GM23338 (cell line): ENCODE measurements at regions not wholly inside any gene's neighbourhood (a gene's known extent, or its start where the extent isn't known, plus 50 kb on each side); places are given as distances from the start of the nearest gene placed in this dataset.
A peak's percentile ranks its signal among the peaks of the same experiment; 100 is the strongest.

Source experiments
- ATAC-seq: fragments of 200-7000 bp; cut with Tn5 transposase; 3 replicates; pipeline ENCODE4 v1.9.1; 2020
- DNase-seq: peaks from one replicate; pipeline ENCODE4 v3.0.0-alpha.2; 2015; ENCODE audit warnings: low spot score
- H2AFZ ChIP-seq: fragments of 200-600 bp; sonication (generic); 2 replicates; pipeline ENCODE4 v1.8.0; 2016; ENCODE audit warnings: antibody characterized with exemption, mild to moderate bottlenecking, moderate library complexity
- H3F3A ChIP-seq: fragments of 200-600 bp; sonication (generic); replicated peaks from 2 replicates; pipeline ENCODE4 v1.8.0; 2017; ENCODE audit warnings: antibody characterized with exemption, mixed run types, low read depth
- H3K27ac ChIP-seq: fragments of 200-600 bp; sonication (generic); 2 replicates; pipeline ENCODE4 v1.6.1; 2016; ENCODE audit warnings: low read depth
- H3K27me3 ChIP-seq: fragments of 200-600 bp; sonication (generic); 2 replicates; pipeline ENCODE4 v1.8.0; 2016; ENCODE audit warnings: mild to moderate bottlenecking, mixed run types, moderate library complexity; ENCODE audit not compliant: insufficient read depth
- H3K36me3 ChIP-seq: fragments of 200-600 bp; sonication (generic); 2 replicates; pipeline ENCODE4 v1.8.0; 2016; ENCODE audit warnings: mild to moderate bottlenecking; ENCODE audit not compliant: insufficient read depth
- H3K4me1 ChIP-seq: fragments of 200-600 bp; sonication (generic); 2 replicates; pipeline ENCODE4 v1.8.0; 2016; ENCODE audit warnings: mild to moderate bottlenecking, moderate library complexity; ENCODE audit not compliant: insufficient read depth
- H3K4me2 ChIP-seq: fragments of 200-600 bp; sonication (generic); 2 replicates; pipeline ENCODE4 v1.7.1; 2017; ENCODE audit warnings: mixed run types
- H3K4me3 ChIP-seq: fragments of 200-600 bp; sonication (generic); 2 replicates; pipeline ENCODE4 v1.6.1; 2016; ENCODE audit warnings: mixed run types
- H3K79me2 ChIP-seq: fragments of 200-600 bp; sonication (generic); replicated peaks from 2 replicates; pipeline ENCODE4 v1.8.0; 2017; ENCODE audit warnings: mild to moderate bottlenecking; ENCODE audit not compliant: insufficient read depth
- H3K9me2 ChIP-seq: fragments of 200-600 bp; sonication (generic); 2 replicates; pipeline ENCODE4 v1.8.0; 2017; ENCODE audit not compliant: insufficient read depth
- H4K20me1 ChIP-seq: fragments of 200-600 bp; sonication (generic); replicated peaks from 2 replicates; pipeline ENCODE4 v1.8.0; 2017; ENCODE audit warnings: mild to moderate bottlenecking; ENCODE audit not compliant: insufficient read depth
- H3K27ac Mint-ChIP-seq: 2 replicates; pipeline ENCODE4 v1.8.0; 2020; ENCODE audit warnings: inconsistent platforms, mild to moderate bottlenecking, moderate library complexity, mixed read lengths
- H3K27me3 Mint-ChIP-seq: 3 replicates; pipeline ENCODE4 v1.8.0; 2022; ENCODE audit warnings: low read depth, mild to moderate bottlenecking, moderate library complexity, mixed read lengths, inconsistent platforms; ENCODE audit not compliant: insufficient read depth, poor library complexity
- H3K36me3 Mint-ChIP-seq: 3 replicates; pipeline ENCODE4 v1.8.0; 2021; ENCODE audit warnings: low read depth, mild to moderate bottlenecking, inconsistent platforms, moderate library complexity, mixed read lengths
- H3K4me1 Mint-ChIP-seq: 3 replicates; pipeline ENCODE4 v1.8.0; 2020; ENCODE audit warnings: mild to moderate bottlenecking, inconsistent platforms, mixed read lengths
- H3K4me3 Mint-ChIP-seq: 3 replicates; pipeline ENCODE4 v1.8.0; 2021; ENCODE audit warnings: moderate library complexity, mild to moderate bottlenecking, inconsistent platforms, mixed read lengths
- H3K9me3 Mint-ChIP-seq: 3 replicates; pipeline ENCODE4 v1.8.0; 2020; ENCODE audit warnings: moderate library complexity, mild to moderate bottlenecking, inconsistent platforms, mixed read lengths
- CREB1 ChIP-seq: fragments of 250-450 bp; sonication (Bioruptor Pico); IDR thresholded peaks from 2 replicates; pipeline ENCODE4 v1.5.0; 2020; ENCODE audit warnings: low read depth, mild to moderate bottlenecking, moderate library complexity
- CTCF ChIP-seq, 2 experiments: fragments of 200-600 bp in 1 of 2; sonication (generic) in 1 of 2; conservative IDR thresholded peaks; 2 replicates each; pipeline versions ENCODE4 v1.5.1 to v1.6.1; 2016 to 2017; ENCODE audit warnings: antibody characterized with exemption in 2 of 2, low read depth in 2 of 2, mild to moderate bottlenecking in 2 of 2, moderate library complexity in 1 of 2
- ETS1 ChIP-seq: IDR thresholded peaks from 2 replicates; pipeline ENCODE4 v1.6.1; 2016; ENCODE audit warnings: antibody characterized with exemption
- EZH2 ChIP-seq: fragments of 200-600 bp; sonication (generic); IDR thresholded peaks from one replicate; pipeline ENCODE4 v1.8.0; 2017; ENCODE audit warnings: antibody characterized with exemption, mild to moderate bottlenecking, low read depth; ENCODE audit not compliant: unreplicated experiment
- EZH2phosphoT487 ChIP-seq: fragments of 200-600 bp; sonication (generic); IDR thresholded peaks from one replicate; pipeline ENCODE4 v1.8.1; 2018; ENCODE audit warnings: antibody characterized with exemption; ENCODE audit not compliant: unreplicated experiment
- JUNB ChIP-seq: IDR thresholded peaks from one replicate; pipeline ENCODE4 v1.6.1; 2016; ENCODE audit warnings: antibody characterized with exemption; ENCODE audit not compliant: unreplicated experiment
- NANOG ChIP-seq: IDR thresholded peaks from 2 replicates; pipeline ENCODE4 v1.6.1; 2016; ENCODE audit warnings: antibody characterized with exemption, borderline replicate concordance
- POLR2AphosphoS5 ChIP-seq: IDR thresholded peaks from 2 replicates; pipeline ENCODE4 v1.6.1; 2016; ENCODE audit warnings: antibody characterized with exemption, low read depth
- REST ChIP-seq: IDR thresholded peaks from one replicate; pipeline ENCODE4 v1.6.1; 2018; ENCODE audit warnings: antibody characterized with exemption; ENCODE audit not compliant: unreplicated experiment
- STAT1 ChIP-seq: IDR thresholded peaks from one replicate; pipeline ENCODE4 v1.6.1; 2016; ENCODE audit warnings: antibody characterized with exemption; ENCODE audit not compliant: unreplicated experiment
- ZNF114 ChIP-seq: fragments of 250-450 bp; sonication (Bioruptor Pico); IDR thresholded peaks from 2 replicates; pipeline ENCODE4 v1.5.0; 2020; ENCODE audit warnings: mild to moderate bottlenecking, moderate library complexity
- ZNF331 ChIP-seq: fragments of 250-450 bp; sonication (Bioruptor Pico); IDR thresholded peaks from 2 replicates; pipeline ENCODE4 v1.5.0; 2020; ENCODE audit warnings: low read depth, mild to moderate bottlenecking, moderate library complexity
- ZNF462 ChIP-seq: fragments of 250-450 bp; sonication (Bioruptor Pico); IDR thresholded peaks from 2 replicates; pipeline ENCODE4 v1.5.0; 2020; ENCODE audit warnings: mild to moderate bottlenecking, moderate library complexity

- Histone ChIP-seq H3K36me3 (no peaks in the 10 kb centered on the region), H2AFZ (peak overlapping the region; percentile 50; the same call in 1 of the 2 replicates), H3K27ac (no peak overlapping the region), H3K9me2 (no peaks in the 10 kb centered on the region), H3K4me2 (no peak overlapping the region), H3K27me3 (no peaks in the 10 kb centered on the region), H3K4me3 (no peak overlapping the region), H3F3A (no peaks in the 10 kb centered on the region), H4K20me1 (no peaks in the 10 kb centered on the region), H3K4me1 (no peaks in the 10 kb centered on the region), H3K79me2 (no peaks in the 10 kb centered on the region)
- Mint-ChIP-seq H3K27me3 (no peaks in the 10 kb centered on the region), H3K27ac (no peak overlapping the region), H3K4me1 (peaks cover 3% of the 10 kb centered on the region; the same call in 1 of the 3 replicates), H3K4me3 (no peak overlapping the region), H3K36me3 (no peaks in the 10 kb centered on the region), H3K9me3 (no peaks in the 10 kb centered on the region)
- no peak for DNase-seq
- no peak for ATAC-seq
- TF ChIP-seq ZNF331 (no peak), EZH2phosphoT487 (no peak), ZNF462 (no peak), ZNF114 (no peak), REST (no peak), CREB1 (CRISPR knock-in tag) (no peak), ETS1 (no peak), POLR2AphosphoS5 (no peak), EZH2 (no peak), STAT1 (no peak), JUNB (no peak), NANOG (no peak), CTCF (conservative IDR thresholded peaks at IDR 0.05; ENCODE audit: low read depth in 2 of 2) (no peak)
Observed at GRCh38 chr2:163045830-163046229, 207.3 kb upstream of the KCNH7 start.
